ENCODE measurements at regions not wholly inside any gene's neighbourhood (a gene's known extent, or its start where the extent isn't known, plus 50 kb on each side); places are given as distances from the start of the nearest gene placed in this dataset.

DNA sequence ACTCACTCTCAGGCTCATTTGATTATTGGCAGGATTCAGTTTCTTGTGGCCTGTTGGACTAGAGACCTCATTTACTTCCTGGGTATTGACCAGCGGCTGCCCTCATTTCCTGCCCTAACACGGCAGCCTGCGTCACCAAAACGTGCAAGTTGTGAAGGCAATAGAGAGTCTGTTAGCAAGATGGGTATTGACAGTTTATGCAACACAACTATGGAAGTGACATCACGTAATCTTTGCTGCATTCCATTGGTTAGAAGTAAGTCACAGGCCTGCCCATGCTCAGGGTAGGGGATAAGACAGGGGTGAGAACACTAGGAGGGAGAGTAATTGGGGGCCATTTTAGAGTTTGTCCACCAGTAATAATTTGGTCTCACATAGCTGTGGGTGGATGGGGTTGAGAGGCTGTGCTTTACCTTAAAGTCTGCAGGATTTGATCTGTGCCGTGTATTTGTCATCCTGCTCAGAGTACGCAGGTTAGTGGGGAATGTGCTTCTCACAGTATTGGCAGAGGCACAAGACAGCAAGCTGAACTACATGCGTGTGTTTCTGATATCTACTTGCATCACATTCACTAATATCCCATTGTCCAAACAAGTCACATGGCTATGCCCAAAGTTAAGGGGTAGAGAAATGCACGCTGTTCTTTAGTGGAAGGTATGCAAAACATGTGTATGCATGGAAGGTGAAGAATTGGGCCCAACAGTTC, 83.3 kb downstream of the EDEM1 start:
- Histone ChIP-seq H3K9me3 (no peaks in the 10 kb centered on the region), H3K27ac (no peak overlapping the region), H3K4me3 (no peak overlapping the region), H3K27me3 (no peaks in the 10 kb centered on the region), H3K4me1 (no peaks in the 10 kb centered on the region), H3K36me3 (no peaks in the 10 kb centered on the region)
- TF ChIP-seq EP300 (IDR thresholded peaks at IDR 0.05) (no peak), POLR2A (IDR thresholded peaks at IDR 0.05) (no peak)
- TF ChIP-seq, protein P1, sequence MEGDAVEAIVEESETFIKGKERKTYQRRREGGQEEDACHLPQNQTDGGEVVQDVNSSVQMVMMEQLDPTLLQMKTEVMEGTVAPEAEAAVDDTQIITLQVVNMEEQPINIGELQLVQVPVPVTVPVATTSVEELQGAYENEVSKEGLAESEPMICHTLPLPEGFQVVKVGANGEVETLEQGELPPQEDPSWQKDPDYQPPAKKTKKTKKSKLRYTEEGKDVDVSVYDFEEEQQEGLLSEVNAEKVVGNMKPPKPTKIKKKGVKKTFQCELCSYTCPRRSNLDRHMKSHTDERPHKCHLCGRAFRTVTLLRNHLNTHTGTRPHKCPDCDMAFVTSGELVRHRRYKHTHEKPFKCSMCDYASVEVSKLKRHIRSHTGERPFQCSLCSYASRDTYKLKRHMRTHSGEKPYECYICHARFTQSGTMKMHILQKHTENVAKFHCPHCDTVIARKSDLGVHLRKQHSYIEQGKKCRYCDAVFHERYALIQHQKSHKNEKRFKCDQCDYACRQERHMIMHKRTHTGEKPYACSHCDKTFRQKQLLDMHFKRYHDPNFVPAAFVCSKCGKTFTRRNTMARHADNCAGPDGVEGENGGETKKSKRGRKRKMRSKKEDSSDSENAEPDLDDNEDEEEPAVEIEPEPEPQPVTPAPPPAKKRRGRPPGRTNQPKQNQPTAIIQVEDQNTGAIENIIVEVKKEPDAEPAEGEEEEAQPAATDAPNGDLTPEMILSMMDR (IDR thresholded peaks at IDR 0.05) = no peak
- DNase-seq (ENCODE audit: low spot score in 2 of 2) = no peak
- WGBS, 2 donors = 70 to 73% methylated on average over 9 of the region's 9 CpGs

DNA sequence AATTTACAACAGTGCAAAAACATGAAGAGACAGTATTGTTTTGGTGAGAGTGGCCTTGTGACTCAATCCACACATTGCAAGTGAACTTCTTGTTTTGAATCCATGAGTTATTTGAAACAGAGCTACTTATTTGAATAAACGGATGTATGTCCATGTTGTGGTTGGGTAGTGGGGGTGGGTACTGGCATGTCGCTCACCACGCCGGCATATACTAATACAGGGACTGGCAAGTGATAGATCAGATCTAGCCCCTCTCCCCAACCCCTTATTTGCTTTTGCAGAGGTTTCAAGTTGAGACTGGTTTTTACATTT, 83.8 kb downstream of the EDEM1 start:
- no peaks in the 10 kb centered on the region for H3K27me3 ChIP-seq
- H3K4me3 ChIP-seq = no peak overlapping the region
- no peaks in the 10 kb centered on the region for H3K36me3 ChIP-seq
- 76 to 80% methylated on average over 4 of the region's 4 CpGs for WGBS, 2 donors
- no peak overlapping the region for H3K27ac ChIP-seq
- no peaks in the 10 kb centered on the region for H3K9me3 ChIP-seq
- H3K4me1 ChIP-seq = no peaks in the 10 kb centered on the region
- no peak for DNase-seq (ENCODE audit: low spot score in 2 of 2)
- TF ChIP-seq, protein P1 (IDR thresholded peaks at IDR 0.05) = no peak
- no peak for TF ChIP-seq EP300 (IDR thresholded peaks at IDR 0.05)
- no peak for TF ChIP-seq POLR2A (IDR thresholded peaks at IDR 0.05)

DNA sequence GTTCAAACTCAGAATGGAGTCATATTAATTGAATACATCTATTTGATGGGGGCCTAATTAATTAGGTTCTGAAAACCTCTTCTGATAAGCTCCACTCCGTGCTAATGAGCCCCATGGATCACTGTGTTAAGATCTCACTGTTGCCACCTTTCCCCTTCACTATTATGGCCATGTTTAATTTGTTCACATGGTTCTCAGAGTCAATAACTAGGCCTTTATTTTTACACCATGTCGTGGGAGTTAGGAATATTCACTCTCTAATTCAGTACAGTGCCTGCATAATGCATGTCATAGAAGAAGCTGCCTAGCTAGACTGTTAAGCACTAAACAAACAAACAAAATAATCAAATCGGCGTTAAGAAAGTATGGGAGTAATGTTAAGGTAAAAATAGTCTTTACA, 84.9 kb downstream of the EDEM1 start:
- WGBS, 2 donors = 39 to 59% methylated on average over 4 of the region's 4 CpGs
- no peak for DNase-seq (ENCODE audit: low spot score in 2 of 2)
- Histone ChIP-seq H3K9me3 (no peaks in the 10 kb centered on the region), H3K4me3 (no peak overlapping the region), H3K36me3 (no peaks in the 10 kb centered on the region), H3K27me3 (no peaks in the 10 kb centered on the region), H3K4me1 (no peaks in the 10 kb centered on the region), H3K27ac (no peak overlapping the region)
- TF ChIP-seq EP300 (IDR thresholded peaks at IDR 0.05) (no peak), POLR2A (IDR thresholded peaks at IDR 0.05) (no peak)
- TF ChIP-seq, protein P1 (IDR thresholded peaks at IDR 0.05) = no peak

DNA sequence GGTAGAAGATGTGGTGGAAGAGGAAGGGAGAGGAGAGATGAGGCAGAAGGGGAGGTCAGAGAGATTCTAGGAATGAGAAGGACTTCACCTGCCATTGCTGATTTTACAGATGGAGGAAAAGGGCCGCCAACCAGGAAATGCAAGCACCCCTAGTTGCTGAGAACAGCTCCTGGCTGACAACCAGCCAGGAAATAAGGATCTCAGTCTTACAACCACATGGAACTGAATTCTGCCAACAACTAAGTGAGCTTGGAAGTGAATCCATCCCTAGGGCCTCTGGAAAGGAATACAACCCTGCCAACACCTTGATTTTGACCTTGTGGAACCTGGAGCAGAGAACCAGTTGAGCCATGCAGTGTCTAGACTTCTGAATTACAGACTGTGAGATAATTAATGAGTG, 86.6 kb downstream of the EDEM1 start:
- Histone ChIP-seq H3K9me3 (peaks cover 0 to 5% (median 0%) of the 10 kb centered on the region in 4 donors), H3K4me3 (no peak overlapping the region), H3K4me1 (no peaks in the 10 kb centered on the region), H3K27me3 (no peaks in the 10 kb centered on the region), H3K27ac (no peak overlapping the region), H3K36me3 (no peaks in the 10 kb centered on the region)
- 76 to 78% methylated on average over 1 of the region's 1 CpG for WGBS, 2 donors
- DNase-seq (ENCODE audit: low spot score in 2 of 2) = no peak
- TF ChIP-seq EP300 (IDR thresholded peaks at IDR 0.05) (no peak), POLR2A (IDR thresholded peaks at IDR 0.05) (no peak)
- TF ChIP-seq, protein P1 (IDR thresholded peaks at IDR 0.05) = no peak

DNA sequence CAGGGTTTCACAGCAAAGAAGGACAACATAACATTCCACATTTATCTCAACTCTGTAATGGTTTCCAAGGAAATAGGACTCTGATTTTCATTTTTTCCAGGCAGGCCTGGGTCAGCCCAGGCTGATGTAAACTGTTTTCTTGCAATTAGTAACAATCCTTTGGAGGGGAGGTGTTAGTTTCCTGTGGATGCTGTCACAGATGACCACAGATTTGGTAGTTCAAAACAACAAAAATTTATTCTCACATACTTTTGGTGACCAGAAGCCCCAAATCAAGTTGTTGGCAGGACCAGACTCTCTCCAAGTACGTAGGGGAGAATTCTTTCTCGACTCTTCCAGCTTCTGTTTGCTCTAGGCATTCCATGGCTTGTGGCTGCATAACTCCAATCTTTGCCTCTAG, 88.0 kb downstream of the EDEM1 start:
- 32 to 43% methylated on average over 2 of the region's 2 CpGs for WGBS, 2 donors
- no peaks in the 10 kb centered on the region for H3K36me3 ChIP-seq
- no peak overlapping the region for H3K4me3 ChIP-seq
- no peak overlapping the region for H3K27ac ChIP-seq
- no peak for TF ChIP-seq POLR2A (IDR thresholded peaks at IDR 0.05)
- TF ChIP-seq, protein P1 (IDR thresholded peaks at IDR 0.05) = no peak
- H3K27me3 ChIP-seq = no peaks in the 10 kb centered on the region
- H3K4me1 ChIP-seq = no peaks in the 10 kb centered on the region
- DNase-seq (ENCODE audit: low spot score in 2 of 2) = no peak
- peaks cover 0 to 12% (median 2%) of the 10 kb centered on the region in 4 donors for H3K9me3 ChIP-seq
